OCI-LY1 (cell line): ENCODE measurements at regions not wholly inside any gene's neighbourhood (a gene's known extent, or its start where the extent isn't known, plus 50 kb on each side); places are given as distances from the start of the nearest gene placed in this dataset.
"Not testable (repeated sequence)": the region's sequence is repeated elsewhere in the genome, so short reads cannot be mapped to it uniquely, and the experiment has no call there.

Source experiments
- H2AFZ ChIP-seq: fragments of 200-600 bp; sonication (generic), shearing (Covaris generic); 2 replicates; pipeline ENCODE4 v1.6.0; 2014; ENCODE audit warnings: antibody characterized with exemption, mild to moderate bottlenecking, low read length
- H3F3A ChIP-seq: fragments of 200-600 bp; sonication (generic), shearing (Covaris generic); 2 replicates; pipeline ENCODE4 v1.6.0; 2014; ENCODE audit warnings: mild to moderate bottlenecking, antibody characterized with exemption, low read length, moderate library complexity; ENCODE audit not compliant: insufficient read depth
- H3K27ac ChIP-seq: fragments of 200-600 bp; sonication (generic); 2 replicates; pipeline ENCODE4 v1.5.1; 2014; ENCODE audit warnings: low read length, mixed run types, mild to moderate bottlenecking, low read depth; ENCODE audit not compliant: poor library complexity, severe bottlenecking
- H3K27me3 ChIP-seq: fragments of 200-600 bp; sonication (generic); 2 replicates; pipeline ENCODE4 v1.6.0; 2014; ENCODE audit warnings: antibody characterized with exemption, mild to moderate bottlenecking, low read length, moderate library complexity; ENCODE audit not compliant: insufficient read depth
- H3K36me3 ChIP-seq: fragments of 200-600 bp; sonication (generic); 2 replicates; pipeline ENCODE4 v1.6.1; 2014; ENCODE audit warnings: mild to moderate bottlenecking, antibody characterized with exemption, low read length, moderate library complexity, mixed read lengths; ENCODE audit not compliant: insufficient read depth
- H3K4me1 ChIP-seq: fragments of 200-600 bp; sonication (generic); 2 replicates; pipeline ENCODE4 v1.5.1; 2014; ENCODE audit warnings: mild to moderate bottlenecking, low read length, moderate library complexity; ENCODE audit not compliant: insufficient read depth, severe bottlenecking
- H3K4me2 ChIP-seq: fragments of 200-600 bp; sonication (generic), shearing (Covaris generic); 2 replicates; pipeline ENCODE4 v1.6.1; 2014; ENCODE audit warnings: low read length
- H3K4me3 ChIP-seq: fragments of 200-600 bp; sonication (generic); 2 replicates; pipeline ENCODE4 v1.5.1; 2014; ENCODE audit warnings: low read length, low read depth, mild to moderate bottlenecking, mixed read lengths; ENCODE audit not compliant: poor library complexity, severe bottlenecking
- H3K79me2 ChIP-seq: fragments of 200-600 bp; shearing (Covaris generic); 2 replicates; pipeline ENCODE4 v1.6.1; 2016; ENCODE audit warnings: mixed run types, low read length, mixed read lengths; ENCODE audit not compliant: insufficient read depth
- H3K9ac ChIP-seq: fragments of 200-600 bp; sonication (generic), shearing (Covaris generic); 2 replicates; pipeline ENCODE4 v1.6.1; 2014; ENCODE audit warnings: mild to moderate bottlenecking, low read length, mixed read lengths
- H3K9me2 ChIP-seq: fragments of 200-600 bp; sonication (generic), shearing (Covaris generic); 2 replicates; pipeline ENCODE4 v1.6.1; 2014; ENCODE audit warnings: low read depth, mild to moderate bottlenecking, low read length, mixed read lengths
- H3K9me3 ChIP-seq: fragments of 200-600 bp; shearing (Covaris generic); 2 replicates; pipeline ENCODE4 v1.6.1; 2014; ENCODE audit warnings: low read length, mixed read lengths
- H4K20me1 ChIP-seq: fragments of 200-600 bp; sonication (generic), shearing (Covaris generic); 2 replicates; pipeline ENCODE4 v1.6.0; 2016; ENCODE audit warnings: mild to moderate bottlenecking, low read length; ENCODE audit not compliant: insufficient read depth
- CTCF ChIP-seq: fragments of 200-600 bp; sonication (generic), shearing (Covaris generic); IDR thresholded peaks from 2 replicates; pipeline ENCODE4 v1.5.1; 2017; ENCODE audit warnings: mild to moderate bottlenecking, antibody characterized with exemption, low read length, moderate library complexity, mixed read lengths
- EZH2 ChIP-seq: fragments of 200-600 bp; sonication (generic), shearing (Covaris generic); IDR thresholded peaks from 2 replicates; pipeline ENCODE4 v1.8.0; 2017; ENCODE audit warnings: borderline replicate concordance, mixed run types, mild to moderate bottlenecking, antibody characterized with exemption, low read length, moderate library complexity, mixed read lengths

DNA sequence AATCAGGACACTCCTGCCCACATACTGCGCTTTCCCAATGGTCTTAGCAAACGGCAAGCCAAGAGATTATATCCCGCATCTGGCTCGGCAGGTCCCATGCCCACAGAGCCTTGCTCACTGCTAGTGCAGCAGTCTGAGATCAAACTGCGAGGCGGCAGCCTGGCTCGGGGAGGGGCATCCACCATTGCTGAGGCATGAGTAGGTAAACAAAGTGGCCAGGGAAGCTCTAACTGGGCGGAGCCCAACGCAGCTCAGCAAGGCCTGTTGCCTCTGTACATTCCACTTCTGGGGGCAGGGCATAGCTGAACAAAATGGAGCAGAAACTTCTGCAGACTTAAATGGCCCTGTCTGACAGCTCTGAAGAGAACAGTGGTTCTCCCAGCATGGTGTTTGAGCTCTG, 77.5 kb downstream of the ELAPOR2 start:
- H4K20me1 ChIP-seq, H3K27ac ChIP-seq, H3K9ac ChIP-seq, H3F3A ChIP-seq, H3K36me3 ChIP-seq, H2AFZ ChIP-seq, H3K4me2 ChIP-seq, H3K9me3 ChIP-seq, H3K4me3 ChIP-seq, H3K27me3 ChIP-seq, H3K9me2 ChIP-seq, H3K79me2 ChIP-seq: not testable (repeated sequence)
- peaks cover 41% of the 10 kb centered on the region for H3K4me1 ChIP-seq

- Histone ChIP-seq H3K9me2 (no peaks in the 10 kb centered on the region), H3K9ac (no peak overlapping the region)
Measured at GRCh38 chr7:86981127-86981526, 78.3 kb downstream of the ELAPOR2 start.

GRCh38 chr7:86980223-86980622, 79.2 kb downstream of the ELAPOR2 start:
- H3F3A ChIP-seq: no peaks in the 10 kb centered on the region
- H3K9me2 ChIP-seq: no peaks in the 10 kb centered on the region
- H3K27ac ChIP-seq: peak overlapping the region; percentile 0
- H3K9ac ChIP-seq: no peak overlapping the region
- no peaks in the 10 kb centered on the region for H3K27me3 ChIP-seq
- no peaks in the 10 kb centered on the region for H3K79me2 ChIP-seq
- peaks cover 41% of the 10 kb centered on the region for H3K4me1 ChIP-seq
- no peaks in the 10 kb centered on the region for H3K9me3 ChIP-seq
- no peak overlapping the region for H3K4me3 ChIP-seq
- TF ChIP-seq EZH2 (no peak), CTCF (no peak)
- H4K20me1 ChIP-seq: no peaks in the 10 kb centered on the region
- H2AFZ ChIP-seq: no peak overlapping the region
- no peak overlapping the region; the same call in 1 of the 2 replicates for H3K4me2 ChIP-seq
- no peaks in the 10 kb centered on the region for H3K36me3 ChIP-seq

More at GRCh38 chr7:86981127-86981526, 78.3 kb downstream of the ELAPOR2 start:
- H3K36me3 ChIP-seq: no peaks in the 10 kb centered on the region
- no peaks in the 10 kb centered on the region for H3K27me3 ChIP-seq
- H3K4me1 ChIP-seq: peaks cover 41% of the 10 kb centered on the region
- no peak overlapping the region for H3K4me2 ChIP-seq
- H3K9me3 ChIP-seq: no peaks in the 10 kb centered on the region
- H2AFZ ChIP-seq: no peak overlapping the region
- H3K4me3 ChIP-seq: no peak overlapping the region
- no peak for TF ChIP-seq EZH2
- TF ChIP-seq CTCF: no peak
- H4K20me1 ChIP-seq: no peaks in the 10 kb centered on the region
- no peak overlapping the region for H3K27ac ChIP-seq
- H3K79me2 ChIP-seq: no peaks in the 10 kb centered on the region
- no peaks in the 10 kb centered on the region for H3F3A ChIP-seq

- Histone ChIP-seq H4K20me1 (no peaks in the 10 kb centered on the region), H3K9me3 (no peaks in the 10 kb centered on the region), H3K79me2 (no peaks in the 10 kb centered on the region), H3K4me1 (peaks cover 41% of the 10 kb centered on the region), H3K27me3 (no peaks in the 10 kb centered on the region), H3K4me2 (peak overlapping the region; percentile 48), H3K9me2 (no peaks in the 10 kb centered on the region), H3K9ac (peak overlapping the region; percentile 1; the same call in 1 of the 2 replicates), H2AFZ (no peak overlapping the region), H3K36me3 (no peaks in the 10 kb centered on the region), H3K27ac (peak overlapping the region; percentile 69), H3K4me3 (peak overlapping the region; percentile 20), H3F3A (no peaks in the 10 kb centered on the region)
- TF ChIP-seq EZH2 (no peak), CTCF (no peak)
Measured at GRCh38 chr7:86978808-86979506, 80.5 kb downstream of the ELAPOR2 start.
